Trophoblast cell (in vitro differentiated cells and primary cell): ENCODE measurements at regions not wholly inside any gene's neighbourhood (a gene's known extent, or its start where the extent isn't known, plus 50 kb on each side); places are given as distances from the start of the nearest gene placed in this dataset.

Source experiments
- DNase-seq, 2 donors: peaks; one replicate each; pipeline ENCODE4 v3.0.0-alpha.2; 2016
- H2AFZ ChIP-seq: 2 replicates; pipeline ENCODE4 v1.6.1; 2013; ENCODE audit warnings: low read length, moderate library complexity, mild to moderate bottlenecking; ENCODE audit not compliant: insufficient read depth, poor library complexity
- H2AK5ac ChIP-seq: 2 replicates; pipeline ENCODE4 v1.6.1; 2013; ENCODE audit warnings: mild to moderate bottlenecking, low read length
- H2BK120ac ChIP-seq: 2 replicates; pipeline ENCODE4 v1.6.1; 2013; ENCODE audit warnings: low read length, mild to moderate bottlenecking, moderate library complexity; ENCODE audit not compliant: insufficient read depth, poor library complexity
- H2BK12ac ChIP-seq: 2 replicates; pipeline ENCODE4 v1.6.1; 2013; ENCODE audit warnings: mild to moderate bottlenecking, low read length, moderate library complexity
- H2BK5ac ChIP-seq: 2 replicates; pipeline ENCODE4 v1.6.1; 2013; ENCODE audit warnings: low read length, low read depth, moderate library complexity, mild to moderate bottlenecking; ENCODE audit not compliant: poor library complexity
- H3K14ac ChIP-seq: 2 replicates; pipeline ENCODE4 v1.6.1; 2013; ENCODE audit warnings: mild to moderate bottlenecking, low read length
- H3K18ac ChIP-seq: 2 replicates; pipeline ENCODE4 v1.6.1; 2013; ENCODE audit warnings: mild to moderate bottlenecking, low read length
- H3K23ac ChIP-seq: 2 replicates; pipeline ENCODE4 v1.6.1; 2013; ENCODE audit warnings: low read length
- H3K27ac ChIP-seq: 2 replicates; pipeline ENCODE4 v1.5.1; 2013; ENCODE audit warnings: low read depth, mild to moderate bottlenecking, inconsistent platforms, low read length, moderate library complexity
- H3K27me3 ChIP-seq: 2 replicates; pipeline ENCODE4 v1.6.1; 2013; ENCODE audit warnings: inconsistent platforms, mild to moderate bottlenecking, low read length, moderate library complexity; ENCODE audit not compliant: insufficient read depth
- H3K36me3 ChIP-seq, 2 experiments: 1 replicate in 1 of 2; 2 replicates in 1 of 2; pipeline ENCODE4 v1.6.1; 2013; ENCODE audit warnings: low read length in 2 of 2, mild to moderate bottlenecking in 2 of 2, moderate library complexity in 1 of 2; ENCODE audit not compliant: insufficient read depth in 2 of 2, control insufficient read depth in 1 of 2
- H3K4ac ChIP-seq: 2 replicates; pipeline ENCODE4 v1.6.1; 2013; ENCODE audit warnings: low read depth, mild to moderate bottlenecking, low read length, moderate library complexity
- H3K4me1 ChIP-seq, 2 experiments: 1 replicate in 1 of 2; 2 replicates in 1 of 2; pipeline ENCODE4 v1.6.1; 2013; ENCODE audit warnings: low read length in 2 of 2, mild to moderate bottlenecking in 2 of 2, moderate library complexity in 1 of 2; ENCODE audit not compliant: insufficient read depth in 2 of 2, control insufficient read depth in 1 of 2
- H3K4me2 ChIP-seq: 2 replicates; pipeline ENCODE4 v1.6.1; 2013; ENCODE audit warnings: inconsistent platforms, mild to moderate bottlenecking, low read length, moderate library complexity
- H3K4me3 ChIP-seq: 2 replicates; pipeline ENCODE4 v1.5.1; 2013; ENCODE audit warnings: mild to moderate bottlenecking, low read depth, low read length, inconsistent platforms
- H3K79me1 ChIP-seq: one replicate; pipeline ENCODE4 v1.6.1; 2013; ENCODE audit warnings: low read length
- H3K79me2 ChIP-seq: 2 replicates; pipeline ENCODE4 v1.6.1; 2013; ENCODE audit warnings: low read length, mild to moderate bottlenecking; ENCODE audit not compliant: control insufficient read depth, insufficient read depth, poor library complexity
- H3K9ac ChIP-seq: 2 replicates; pipeline ENCODE4 v1.6.1; 2013; ENCODE audit warnings: mild to moderate bottlenecking, low read length
- H3K9me3 ChIP-seq: 2 replicates; pipeline ENCODE4 v1.6.1; 2013; ENCODE audit warnings: low read depth, mild to moderate bottlenecking, control low read depth, inconsistent platforms, low read length; ENCODE audit not compliant: insufficient read depth
- H4K12ac ChIP-seq: 2 replicates; pipeline ENCODE4 v1.6.1; 2013; ENCODE audit warnings: low read depth, mild to moderate bottlenecking, low read length, moderate library complexity
- H4K8ac ChIP-seq: 2 replicates; pipeline ENCODE4 v1.6.1; 2013; ENCODE audit warnings: low read depth, mild to moderate bottlenecking, low read length, moderate library complexity
- H4K91ac ChIP-seq: one replicate; pipeline ENCODE4 v1.6.1; 2013; ENCODE audit warnings: low read depth, mild to moderate bottlenecking, low read length, moderate library complexity
- WGBS: extraction: QIAGEN DNeasy Blood & Tissue Kit; methylation state at CpG from one replicate; pipeline ENCODE4 v1.1.7; 2013; ENCODE audit warnings: missing lambda C conversion rate; ENCODE audit not compliant: insufficient read length, insufficient coverage; ENCODE audit errors: extremely low coverage; 5-methylcytosine and 5-hydroxymethylcytosine counted together

GRCh38 chrX:17278961-17279360 lies 96.0 kb upstream of the NHS start:
- Histone ChIP-seq H4K91ac (no peak overlapping the region), H2BK12ac (no peak overlapping the region), H3K36me3 (no peaks in the 10 kb centered on the region), H3K79me2 (no peaks in the 10 kb centered on the region), H3K4me1 (no peaks in the 10 kb centered on the region), H3K4me2 (no peak overlapping the region), H3K14ac (no peak overlapping the region), H4K8ac (no peak overlapping the region), H2AFZ (no peak overlapping the region), H2BK120ac (no peak overlapping the region), H3K23ac (no peak overlapping the region), H3K4me3 (no peak overlapping the region), H3K9me3 (no peaks in the 10 kb centered on the region), H3K4ac (no peak overlapping the region), H4K12ac (no peak overlapping the region), H2AK5ac (no peak overlapping the region), H3K18ac (no peak overlapping the region), H3K9ac (no peak overlapping the region), H3K79me1 (no peaks in the 10 kb centered on the region), H3K27me3 (no peaks in the 10 kb centered on the region), H2BK5ac (no peak overlapping the region), H3K27ac (no peak overlapping the region)
- no CpG with 5 or more reads among the region's 2 CpGs for WGBS
- DNase-seq, result no peak

- Histone ChIP-seq H3K36me3 (no peaks in the 10 kb centered on the region), H3K4me2 (no peak overlapping the region), H4K8ac (no peak overlapping the region), H4K91ac (no peak overlapping the region), H3K79me1 (no peaks in the 10 kb centered on the region), H3K23ac (no peak overlapping the region), H2BK5ac (no peak overlapping the region), H2AK5ac (no peak overlapping the region), H3K18ac (no peak overlapping the region), H4K12ac (no peak overlapping the region), H3K14ac (no peak overlapping the region), H3K27me3 (no peaks in the 10 kb centered on the region), H2BK12ac (no peak overlapping the region), H3K9ac (no peak overlapping the region), H3K4ac (no peak overlapping the region), H3K9me3 (no peaks in the 10 kb centered on the region), H3K4me1 (no peaks in the 10 kb centered on the region), H2BK120ac (no peak overlapping the region), H3K27ac (no peak overlapping the region), H3K79me2 (no peaks in the 10 kb centered on the region), H2AFZ (no peak overlapping the region), H3K4me3 (no peak overlapping the region)
- no CpG with 5 or more reads among the region's 2 CpGs for WGBS
- no peak for DNase-seq
Observed at GRCh38 chrX:17285983-17286382, 89.0 kb upstream of the NHS start.

- Histone ChIP-seq H4K8ac (no peak overlapping the region), H2AFZ (no peak overlapping the region), H3K36me3 (no peaks in the 10 kb centered on the region), H4K12ac (no peak overlapping the region), H3K23ac (no peak overlapping the region), H3K4me3 (no peak overlapping the region), H3K79me1 (no peaks in the 10 kb centered on the region), H3K4me1 (peaks cover 0 to 4% of the 10 kb centered on the region in 2 experiments), H3K79me2 (no peaks in the 10 kb centered on the region), H4K91ac (no peak overlapping the region), H3K18ac (no peak overlapping the region), H3K9ac (no peak overlapping the region), H2AK5ac (no peak overlapping the region), H3K9me3 (no peaks in the 10 kb centered on the region), H3K27ac (no peak overlapping the region), H3K4ac (no peak overlapping the region), H2BK12ac (no peak overlapping the region), H2BK5ac (no peak overlapping the region), H3K14ac (no peak overlapping the region), H2BK120ac (no peak overlapping the region), H3K27me3 (no peaks in the 10 kb centered on the region), H3K4me2 (no peak overlapping the region)
- WGBS, result no CpG with 5 or more reads among the region's 2 CpGs
- DNase-seq, result peak; percentile 24 to 77
Observed at GRCh38 chrX:17291171-17291900, 83.7 kb upstream of the NHS start.

DNA sequence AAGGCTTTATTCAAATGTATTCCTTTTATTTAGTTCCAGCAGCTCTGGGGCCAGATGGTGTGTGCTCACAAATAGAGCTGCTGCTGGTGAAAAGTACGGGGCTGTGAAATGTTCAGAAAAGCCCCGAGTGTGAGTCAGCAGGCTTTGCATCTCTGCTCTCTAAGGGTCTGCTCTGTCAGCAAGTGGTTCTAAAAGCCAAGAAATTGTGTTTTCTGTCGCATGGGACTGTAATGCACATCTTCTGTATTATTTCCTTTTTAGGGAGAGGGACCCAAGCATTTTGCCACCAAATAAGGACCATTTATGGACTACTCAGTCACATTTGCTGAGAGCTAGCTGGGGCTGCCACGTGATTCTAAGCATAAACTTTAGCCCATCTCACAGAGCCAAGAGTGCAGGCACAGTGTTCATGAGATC lies 82.9 kb upstream of the NHS start:
- WGBS, result no CpG with 5 or more reads among the region's 4 CpGs
- H2BK12ac ChIP-seq, result no peak overlapping the region
- H3K4ac ChIP-seq, result no peak overlapping the region
- peaks cover 0 to 4% of the 10 kb centered on the region in 2 experiments for H3K4me1 ChIP-seq
- no peak overlapping the region for H3K9ac ChIP-seq
- no peaks in the 10 kb centered on the region for H3K27me3 ChIP-seq
- no peak overlapping the region for H2AK5ac ChIP-seq
- no peak overlapping the region for H3K18ac ChIP-seq
- H2BK5ac ChIP-seq, result no peak overlapping the region
- no peaks in the 10 kb centered on the region for H3K36me3 ChIP-seq
- no peak overlapping the region for H2AFZ ChIP-seq
- H4K12ac ChIP-seq, result no peak overlapping the region
- H3K79me2 ChIP-seq, result no peaks in the 10 kb centered on the region
- no peak overlapping the region for H3K23ac ChIP-seq
- H3K4me3 ChIP-seq, result no peak overlapping the region
- H3K27ac ChIP-seq, result no peak overlapping the region
- H3K79me1 ChIP-seq, result no peaks in the 10 kb centered on the region
- H2BK120ac ChIP-seq, result no peak overlapping the region
- H4K8ac ChIP-seq, result no peak overlapping the region
- no peak overlapping the region for H3K14ac ChIP-seq
- no peaks in the 10 kb centered on the region for H3K9me3 ChIP-seq
- peak in 1 of 2 donors; percentile 21 for DNase-seq
- H4K91ac ChIP-seq, result no peak overlapping the region
- no peak overlapping the region for H3K4me2 ChIP-seq
